NCI-H1694 treated with DMSO at 0.1 percent for 48 hours (cell line): ENCODE measurements at regions not wholly inside any gene's neighbourhood (a gene's known extent, or its start where the extent isn't known, plus 50 kb on each side); places are given as distances from the start of the nearest gene placed in this dataset.

Experiments
- DNase-seq: peaks from one replicate; lab custom pipeline; 2025; lab: John Stamatoyannopoulos, UW

GRCh38 chr1:224505454-224506093 lies 71.0 kb upstream of the WDR26 start:
- DNase-seq = no peak

- DNase-seq = no peak
These were observed 71.7 kb upstream of the WDR26 start for GRCh38 chr1:224506141-224506814.

- peak; percentile 13 for DNase-seq
These were observed 73.3 kb upstream of the WDR26 start for GRCh38 chr1:224507771-224508523.

- no peak for DNase-seq
These were observed 75.3 kb upstream of the WDR26 start for GRCh38 chr1:224509907-224510306.

GRCh38 chr1:224510880-224511645 lies 76.5 kb upstream of the WDR26 start:
- DNase-seq = no peak

GRCh38 chr1:224512600-224513151 lies 78.1 kb upstream of the WDR26 start:
- DNase-seq = no peak

- DNase-seq = no peak
These were observed 78.8 kb upstream of the WDR26 start for GRCh38 chr1:224513383-224513782.

- DNase-seq = peak; percentile 74
These were observed 79.2 kb upstream of the WDR26 start for GRCh38 chr1:224513787-224514209.

- DNase-seq = peak; percentile 53
These were observed 82.6 kb upstream of the WDR26 start for GRCh38 chr1:224517171-224517570.

- no peak for DNase-seq
These were observed 83.9 kb upstream of the WDR26 start for GRCh38 chr1:224518528-224518927.

GRCh38 chr1:224519874-224520273 lies 85.3 kb upstream of the WDR26 start:
- DNase-seq = no peak

GRCh38 chr1:224520808-224521207 lies 86.2 kb upstream of the WDR26 start:
- DNase-seq = no peak

- no peak for DNase-seq
These were observed 87.5 kb upstream of the WDR26 start for GRCh38 chr1:224521904-224522734.

GRCh38 chr1:224523676-224524075 lies 89.1 kb upstream of the WDR26 start:
- no peak for DNase-seq

GRCh38 chr1:224524679-224525078 lies 90.1 kb upstream of the WDR26 start:
- DNase-seq = no peak

GRCh38 chr1:224525411-224526040 lies 90.6 kb upstream of the CNIH3 start:
- DNase-seq = peak; percentile 35

GRCh38 chr1:224526771-224527170 lies 89.3 kb upstream of the CNIH3 start:
- DNase-seq = peak; percentile 79

- DNase-seq = peak; percentile 40
These were observed 87.2 kb upstream of the CNIH3 start for GRCh38 chr1:224528900-224529299.

GRCh38 chr1:224529844-224530243 lies 86.3 kb upstream of the CNIH3 start:
- no peak for DNase-seq

GRCh38 chr1:224533517-224533916 lies 82.6 kb upstream of the CNIH3 start:
- DNase-seq = no peak

- no peak for DNase-seq
These were observed 81.4 kb upstream of the CNIH3 start for GRCh38 chr1:224534731-224535130.
